ENCODE measurements at regions not wholly inside any gene's neighbourhood (a gene's known extent, or its start where the extent isn't known, plus 50 kb on each side); places are given as distances from the start of the nearest gene placed in this dataset.
"Not testable (repeated sequence)": the region's sequence is repeated elsewhere in the genome, so short reads cannot be mapped to it uniquely, and the experiment has no call there.

DNA sequence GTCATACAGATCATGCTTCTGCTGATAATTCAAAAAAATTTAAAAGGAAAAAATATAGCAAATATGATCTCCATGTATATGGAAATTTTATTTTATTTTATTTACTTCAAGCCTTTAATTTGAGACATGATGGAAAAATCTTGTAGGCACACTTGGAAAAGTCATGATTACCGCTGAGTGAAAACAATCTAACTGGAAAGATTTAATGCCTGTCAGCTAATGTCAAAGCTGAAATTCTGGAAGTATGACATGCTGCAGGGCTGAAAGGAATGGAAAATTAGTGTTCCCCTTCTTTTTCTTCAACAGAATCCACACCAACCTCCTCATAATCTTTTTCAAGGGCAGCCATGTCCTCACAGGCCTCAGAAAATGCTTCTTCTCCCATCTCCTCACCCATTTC lies 58.2 kb downstream of the RPRM start:
- Histone ChIP-seq H3K27me3 (ENCODE audit: control insufficient read depth, insufficient read depth, low read length) (no peaks in the 10 kb centered on the region), H3K27ac (ENCODE audit: low read depth, low read length) (no peak overlapping the region), H3K9ac (ENCODE audit: low read length) (no peak overlapping the region), H3K4me1 (ENCODE audit: control insufficient read depth, insufficient read depth, low read length) (no peaks in the 10 kb centered on the region), H3K36me3 (ENCODE audit: control insufficient read depth, insufficient read depth, low read length) (no peaks in the 10 kb centered on the region), H3K4me3 (ENCODE audit: low read length) (no peak overlapping the region)

DNA sequence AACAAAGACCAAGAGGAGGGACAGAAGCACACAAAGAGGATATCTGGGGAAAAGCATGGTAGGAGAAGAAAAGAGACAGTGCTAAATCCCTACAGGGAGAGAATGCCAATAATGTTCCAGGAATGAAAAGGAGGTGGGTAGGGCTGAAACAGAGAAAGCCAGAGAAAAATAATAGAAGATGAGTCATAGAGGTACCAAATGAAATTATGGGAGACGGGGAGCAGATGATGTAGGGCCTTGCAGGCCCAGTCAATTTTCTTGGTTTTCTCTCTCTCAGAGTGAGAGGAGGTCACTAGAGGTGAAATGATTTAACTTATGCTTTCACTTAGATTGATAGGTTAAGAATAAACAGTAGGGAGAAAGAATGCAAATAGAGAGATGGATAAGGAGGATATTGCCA lies 61.5 kb downstream of the RPRM start:
- no peaks in the 10 kb centered on the region for H3K36me3 ChIP-seq (ENCODE audit: control insufficient read depth, insufficient read depth, low read length)
- H3K4me1 ChIP-seq (ENCODE audit: control insufficient read depth, insufficient read depth, low read length) = no peaks in the 10 kb centered on the region
- H3K9ac ChIP-seq (ENCODE audit: low read length) = no peak overlapping the region
- H3K27ac ChIP-seq (ENCODE audit: low read depth, low read length) = no peak overlapping the region
- no peak overlapping the region for H3K4me3 ChIP-seq (ENCODE audit: low read length)
- H3K27me3 ChIP-seq (ENCODE audit: control insufficient read depth, insufficient read depth, low read length) = no peaks in the 10 kb centered on the region

DNA sequence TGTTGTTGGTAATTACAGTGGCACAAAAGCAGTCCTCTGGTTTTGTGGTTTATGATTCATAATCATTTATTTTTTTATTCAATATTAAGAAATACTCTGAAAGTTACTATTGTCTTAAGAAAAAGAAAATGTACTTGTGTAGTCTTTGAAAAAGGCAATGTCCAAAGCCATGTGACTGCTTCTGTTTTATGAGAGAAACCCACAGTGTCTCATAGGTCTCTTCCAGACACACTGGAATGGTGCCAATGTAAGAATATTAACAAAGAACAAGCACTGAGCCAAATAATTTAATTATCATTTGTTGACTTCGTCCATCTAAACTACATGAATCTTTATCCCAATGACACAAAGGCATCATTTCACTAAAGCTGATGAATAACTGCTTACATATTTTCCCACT lies 62.5 kb downstream of the RPRM start:
- no peak overlapping the region for H3K9ac ChIP-seq (ENCODE audit: low read length)
- no peak overlapping the region for H3K4me3 ChIP-seq (ENCODE audit: low read length)
- H3K27ac ChIP-seq (ENCODE audit: low read depth, low read length) = no peak overlapping the region
- H3K36me3 ChIP-seq (ENCODE audit: control insufficient read depth, insufficient read depth, low read length) = no peaks in the 10 kb centered on the region
- no peaks in the 10 kb centered on the region for H3K4me1 ChIP-seq (ENCODE audit: control insufficient read depth, insufficient read depth, low read length)
- no peaks in the 10 kb centered on the region for H3K27me3 ChIP-seq (ENCODE audit: control insufficient read depth, insufficient read depth, low read length)

DNA sequence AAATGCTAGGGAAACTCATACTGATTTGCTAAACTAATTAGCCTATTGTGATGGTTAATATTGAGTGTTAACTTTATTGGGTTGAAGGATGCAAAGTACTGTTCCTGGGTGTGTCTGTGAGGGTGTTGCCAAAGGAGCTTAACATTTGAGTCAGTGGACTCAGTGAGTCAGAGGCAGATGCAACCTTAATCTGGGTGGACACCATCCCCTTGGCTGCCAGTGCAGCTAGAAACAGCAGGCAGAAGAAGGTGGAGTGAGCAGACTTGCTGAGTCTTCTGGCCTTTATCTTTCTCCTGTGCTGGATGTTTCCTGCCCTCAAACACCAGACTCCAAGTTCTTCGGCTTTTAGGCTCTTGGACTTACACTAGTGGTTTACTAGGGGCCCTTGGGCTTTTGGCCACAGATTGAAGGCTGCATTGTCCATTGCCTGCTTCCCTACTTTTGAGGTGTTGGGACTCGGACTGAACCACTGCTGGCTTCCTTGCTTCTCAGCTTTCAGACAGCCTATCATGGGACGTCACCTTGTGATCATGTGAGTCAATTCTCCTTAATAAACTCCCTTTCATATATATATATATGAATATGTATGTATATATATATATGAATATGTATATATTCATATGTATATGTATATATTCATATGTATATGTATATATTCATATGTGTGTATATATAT lies 69.7 kb downstream of the RPRM start:
- no peak overlapping the region for H3K27ac ChIP-seq (ENCODE audit: low read depth, low read length)
- H3K27me3 ChIP-seq (ENCODE audit: control insufficient read depth, insufficient read depth, low read length) = no peaks in the 10 kb centered on the region
- no peaks in the 10 kb centered on the region for H3K36me3 ChIP-seq (ENCODE audit: control insufficient read depth, insufficient read depth, low read length)
- H3K4me1 ChIP-seq (ENCODE audit: control insufficient read depth, insufficient read depth, low read length) = no peaks in the 10 kb centered on the region
- H3K9ac ChIP-seq (ENCODE audit: low read length) = no peak overlapping the region
- no peak overlapping the region for H3K4me3 ChIP-seq (ENCODE audit: low read length)

DNA sequence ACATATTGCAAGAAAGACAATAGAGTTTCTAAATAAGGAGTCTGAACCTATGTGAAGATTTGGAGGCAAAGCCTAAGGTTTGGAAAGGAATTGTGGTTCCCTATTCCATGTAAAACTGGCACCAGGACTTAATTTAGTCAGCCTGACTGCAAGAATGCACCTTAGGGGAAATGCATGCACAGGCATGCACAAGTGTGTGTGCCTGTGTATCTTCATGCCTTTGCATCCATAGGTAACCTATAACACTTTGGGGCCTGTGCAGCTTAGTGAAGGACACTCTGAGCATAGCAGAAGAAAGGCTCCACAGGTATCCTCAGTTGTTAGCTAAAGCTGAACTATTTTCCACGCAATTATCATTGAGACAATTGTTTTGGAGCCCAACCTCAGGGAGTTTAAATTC lies 73.4 kb downstream of the RPRM start:
- H3K9ac ChIP-seq (ENCODE audit: low read length) = no peak overlapping the region

DNA sequence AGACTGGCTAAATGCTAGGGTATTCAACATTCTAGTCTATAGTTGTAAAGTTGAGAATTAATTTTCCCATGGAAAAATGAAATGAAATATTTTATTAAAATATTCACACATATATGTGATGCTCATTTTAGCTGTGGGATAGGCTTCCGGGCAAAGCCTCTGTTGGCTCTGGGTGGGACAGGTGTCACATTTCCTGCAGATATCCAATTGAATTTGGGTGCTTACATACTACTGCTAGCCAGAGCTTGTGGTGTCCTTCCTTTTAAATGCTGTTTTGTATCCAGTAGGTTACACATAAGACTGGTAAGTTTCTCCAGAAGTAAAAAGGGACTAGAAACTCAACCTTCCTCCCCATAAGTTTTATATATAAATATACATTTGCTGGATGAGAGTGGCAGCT lies 73.8 kb downstream of the RPRM start:
- Histone ChIP-seq H3K9ac (ENCODE audit: low read length) (no peak overlapping the region), H3K27me3 (ENCODE audit: control insufficient read depth, insufficient read depth, low read length) (no peaks in the 10 kb centered on the region), H3K4me1 (ENCODE audit: control insufficient read depth, insufficient read depth, low read length) (no peaks in the 10 kb centered on the region), H3K36me3 (ENCODE audit: control insufficient read depth, insufficient read depth, low read length) (no peaks in the 10 kb centered on the region), H3K27ac (ENCODE audit: low read depth, low read length) (no peak overlapping the region), H3K4me3 (ENCODE audit: low read length) (no peak overlapping the region)

More for the DNA sequence above, 73.4 kb downstream of the RPRM start:
- H3K4me3 ChIP-seq (ENCODE audit: low read length) = no peak overlapping the region
- H3K27me3 ChIP-seq (ENCODE audit: control insufficient read depth, insufficient read depth, low read length) = no peaks in the 10 kb centered on the region
- no peak overlapping the region for H3K27ac ChIP-seq (ENCODE audit: low read depth, low read length)
- H3K4me1 ChIP-seq (ENCODE audit: control insufficient read depth, insufficient read depth, low read length) = no peaks in the 10 kb centered on the region
- no peaks in the 10 kb centered on the region for H3K36me3 ChIP-seq (ENCODE audit: control insufficient read depth, insufficient read depth, low read length)

DNA sequence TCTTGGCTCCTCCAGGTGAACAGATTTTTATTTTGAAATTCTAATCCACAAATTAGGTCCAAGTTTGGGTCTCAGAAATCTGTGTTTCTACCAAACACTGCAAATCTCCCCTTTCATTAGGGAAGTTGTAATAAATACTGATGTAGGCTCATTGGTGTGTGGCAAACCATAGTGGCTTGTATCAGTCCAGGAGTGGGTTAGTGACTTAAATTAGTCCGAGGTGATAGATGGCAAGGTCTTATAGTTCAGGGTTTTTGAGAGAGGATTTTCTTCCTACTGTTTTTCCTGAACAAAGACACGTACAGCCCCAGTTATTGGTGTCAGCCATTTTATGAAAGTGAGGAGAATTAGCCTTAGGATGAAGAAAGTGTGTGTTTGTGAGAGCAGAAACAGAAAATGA lies 74.6 kb downstream of the RPRM start:
- Histone ChIP-seq H3K4me3 (ENCODE audit: low read length) (no peak overlapping the region), H3K36me3 (ENCODE audit: control insufficient read depth, insufficient read depth, low read length) (no peaks in the 10 kb centered on the region), H3K4me1 (ENCODE audit: control insufficient read depth, insufficient read depth, low read length) (no peaks in the 10 kb centered on the region), H3K9ac (ENCODE audit: low read length) (no peak overlapping the region), H3K27ac (ENCODE audit: low read depth, low read length) (no peak overlapping the region), H3K27me3 (ENCODE audit: control insufficient read depth, insufficient read depth, low read length) (no peaks in the 10 kb centered on the region)

DNA sequence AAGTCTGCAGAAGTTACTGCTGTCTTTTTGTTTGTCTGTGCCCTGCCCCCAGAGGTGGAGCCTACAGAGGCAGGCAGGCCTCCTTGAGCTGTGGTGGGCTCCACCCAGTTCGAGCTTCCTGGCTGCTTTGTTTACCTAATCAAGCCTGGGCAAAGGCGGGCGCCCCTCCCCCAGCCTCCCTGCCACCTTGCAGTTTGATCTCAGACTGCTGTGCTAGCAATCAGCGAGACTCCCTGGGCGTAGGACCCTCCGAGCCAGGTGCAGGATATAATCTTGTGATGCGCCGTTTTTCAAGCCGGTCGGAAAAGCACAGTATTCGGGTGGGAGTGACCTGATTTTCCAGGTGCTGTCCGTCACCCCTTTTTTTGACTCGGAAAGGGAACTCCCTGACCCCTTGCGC lies 75.2 kb downstream of the RPRM start:
- H3K4me3 ChIP-seq (ENCODE audit: low read length); H3K4me1 ChIP-seq (ENCODE audit: control insufficient read depth, insufficient read depth, low read length); H3K27me3 ChIP-seq (ENCODE audit: control insufficient read depth, insufficient read depth, low read length); H3K9ac ChIP-seq (ENCODE audit: low read length); H3K27ac ChIP-seq (ENCODE audit: low read depth, low read length); H3K36me3 ChIP-seq (ENCODE audit: control insufficient read depth, insufficient read depth, low read length): not testable (repeated sequence)

DNA sequence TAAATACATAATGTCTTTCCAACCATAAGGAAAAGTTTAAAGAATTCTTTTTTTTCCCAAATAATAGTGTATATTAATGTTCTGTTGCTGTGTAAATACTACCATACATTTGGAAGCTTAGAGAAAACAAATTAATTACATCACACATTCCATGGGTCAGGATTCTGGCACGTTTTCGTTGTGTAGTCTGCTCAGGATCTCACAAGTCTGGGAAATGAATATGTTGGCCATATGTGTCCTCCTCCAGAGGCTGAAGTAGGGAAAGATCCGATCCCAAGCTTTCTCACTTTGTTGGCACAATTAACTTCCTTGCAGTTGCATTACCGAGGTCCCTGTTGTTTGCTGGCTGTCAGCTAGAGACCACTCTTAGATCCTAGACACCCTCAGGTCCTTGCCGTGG lies 83.9 kb downstream of the RPRM start:
- Histone ChIP-seq H3K4me3 (ENCODE audit: low read length) (no peak overlapping the region), H3K9ac (ENCODE audit: low read length) (no peak overlapping the region), H3K4me1 (ENCODE audit: control insufficient read depth, insufficient read depth, low read length) (no peaks in the 10 kb centered on the region), H3K27ac (ENCODE audit: low read depth, low read length) (no peak overlapping the region), H3K27me3 (ENCODE audit: control insufficient read depth, insufficient read depth, low read length) (no peaks in the 10 kb centered on the region), H3K36me3 (ENCODE audit: control insufficient read depth, insufficient read depth, low read length) (no peaks in the 10 kb centered on the region)

DNA sequence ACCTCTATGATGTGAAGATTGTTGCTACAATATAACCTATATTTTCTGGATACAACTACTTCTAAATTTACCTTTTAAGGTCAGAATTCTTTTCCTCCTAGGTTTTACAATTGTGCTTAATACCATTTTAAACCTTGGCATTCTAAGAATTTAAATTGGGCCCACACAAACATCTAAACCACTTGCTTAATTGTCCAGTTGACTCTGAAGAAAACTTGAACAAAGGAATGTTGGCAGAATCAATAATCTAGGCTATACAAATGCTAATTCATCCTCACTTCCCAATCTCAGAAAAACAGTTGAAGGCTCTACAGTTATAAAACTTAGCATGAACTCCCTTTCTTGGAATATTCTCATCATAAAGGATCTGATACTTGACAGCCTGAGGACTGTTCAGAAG lies 84.3 kb downstream of the RPRM start:
- Histone ChIP-seq H3K4me1 (ENCODE audit: control insufficient read depth, insufficient read depth, low read length) (no peaks in the 10 kb centered on the region), H3K27ac (ENCODE audit: low read depth, low read length) (no peak overlapping the region), H3K4me3 (ENCODE audit: low read length) (no peak overlapping the region), H3K9ac (ENCODE audit: low read length) (no peak overlapping the region), H3K27me3 (ENCODE audit: control insufficient read depth, insufficient read depth, low read length) (no peaks in the 10 kb centered on the region), H3K36me3 (ENCODE audit: control insufficient read depth, insufficient read depth, low read length) (no peaks in the 10 kb centered on the region)

DNA sequence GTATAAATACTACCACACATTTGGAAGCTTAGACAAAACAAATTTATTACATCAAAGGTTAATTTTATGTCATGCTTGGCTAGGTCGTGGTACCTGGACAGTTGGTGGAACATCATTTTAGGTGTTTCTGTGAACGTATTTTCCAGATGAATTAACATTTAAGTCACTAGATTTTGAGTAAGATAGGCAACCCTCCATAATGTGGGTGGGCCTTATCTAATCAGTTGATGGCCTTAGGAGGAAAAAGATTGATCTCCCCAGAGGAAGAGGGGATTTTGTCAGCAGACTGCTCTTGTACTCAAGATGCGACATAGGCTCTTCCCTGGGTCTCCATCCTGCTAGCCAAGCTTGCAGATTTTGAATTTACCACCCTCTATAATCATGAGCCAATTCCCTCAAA lies 85.0 kb downstream of the RPRM start:
- Histone ChIP-seq H3K9ac (ENCODE audit: low read length) (no peak overlapping the region), H3K4me3 (ENCODE audit: low read length) (no peak overlapping the region), H3K4me1 (ENCODE audit: control insufficient read depth, insufficient read depth, low read length) (no peaks in the 10 kb centered on the region), H3K27me3 (ENCODE audit: control insufficient read depth, insufficient read depth, low read length) (no peaks in the 10 kb centered on the region), H3K36me3 (ENCODE audit: control insufficient read depth, insufficient read depth, low read length) (no peaks in the 10 kb centered on the region), H3K27ac (ENCODE audit: low read depth, low read length) (no peak overlapping the region)

DNA sequence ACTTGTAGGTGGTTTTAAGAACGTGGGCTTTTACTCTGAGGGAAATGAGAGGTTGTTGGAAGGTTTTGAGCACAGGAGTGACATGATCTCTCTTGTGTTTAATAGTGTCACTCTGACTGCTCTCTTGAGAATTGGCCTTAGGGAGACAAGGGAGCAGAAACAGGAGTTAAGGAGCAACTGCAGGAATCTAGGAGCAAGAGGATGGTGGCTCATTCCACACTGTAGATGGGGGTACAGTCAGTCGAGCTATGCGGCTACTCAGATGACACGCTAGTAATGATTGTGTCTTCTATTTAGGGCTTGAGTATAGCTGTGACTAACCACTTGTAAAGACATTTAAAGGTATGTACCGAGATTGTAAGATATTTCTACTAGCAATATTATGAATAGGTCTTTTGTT lies 87.4 kb downstream of the RPRM start:
- no peaks in the 10 kb centered on the region for H3K36me3 ChIP-seq (ENCODE audit: control insufficient read depth, insufficient read depth, low read length)
- no peak overlapping the region for H3K27ac ChIP-seq (ENCODE audit: low read depth, low read length)
- H3K9ac ChIP-seq (ENCODE audit: low read length) = no peak overlapping the region
- H3K4me1 ChIP-seq (ENCODE audit: control insufficient read depth, insufficient read depth, low read length) = no peaks in the 10 kb centered on the region
- H3K27me3 ChIP-seq (ENCODE audit: control insufficient read depth, insufficient read depth, low read length) = no peaks in the 10 kb centered on the region
- H3K4me3 ChIP-seq (ENCODE audit: low read length) = no peak overlapping the region

DNA sequence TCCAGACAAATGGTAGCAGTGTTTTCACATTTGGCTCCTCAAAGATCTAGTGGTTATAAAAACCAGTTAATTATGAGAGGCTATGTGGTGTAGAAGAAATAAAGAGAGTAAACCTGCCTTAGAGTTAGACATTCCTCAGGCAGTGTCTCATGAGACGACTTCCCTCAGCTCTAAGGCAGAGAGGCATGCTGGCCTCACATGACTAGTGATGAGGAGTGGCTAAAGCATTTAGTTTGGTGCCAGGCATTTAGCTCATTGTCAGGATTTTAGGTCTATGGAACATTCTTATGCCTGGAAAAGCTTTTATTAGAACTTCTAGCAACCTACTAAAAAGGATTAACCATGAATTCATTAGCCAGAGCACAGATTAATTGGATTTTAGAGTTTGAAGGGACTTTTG lies 90.3 kb downstream of the RPRM start:
- Histone ChIP-seq H3K36me3 (ENCODE audit: control insufficient read depth, insufficient read depth, low read length) (no peaks in the 10 kb centered on the region), H3K9ac (ENCODE audit: low read length) (no peak overlapping the region), H3K27ac (ENCODE audit: low read depth, low read length) (no peak overlapping the region), H3K4me3 (ENCODE audit: low read length) (no peak overlapping the region), H3K4me1 (ENCODE audit: control insufficient read depth, insufficient read depth, low read length) (no peaks in the 10 kb centered on the region), H3K27me3 (ENCODE audit: control insufficient read depth, insufficient read depth, low read length) (no peaks in the 10 kb centered on the region)
